B cell (primary cell): ENCODE measurements at regions not wholly inside any gene's neighbourhood (a gene's known extent, or its start where the extent isn't known, plus 50 kb on each side); places are given as distances from the start of the nearest gene placed in this dataset.

Source experiments
- ATAC-seq: fragments of 200-7000 bp; cut with Tn5 transposase; one replicate; pipeline ENCODE4 v1.10.0; 2021; ENCODE audit warnings: low read depth, mild to moderate bottlenecking, moderate number of reproducible peaks, moderate library complexity
- CTCF ChIA-PET: fragments of 350-600 bp; sonication (Branson Sonifier 250); formaldehyde crosslinking; loops from one replicate; lab custom pipeline; 2021; ENCODE audit warnings: antibody characterized with exemption, inconsistent platforms; lab: Charles Lee
- POLR2A ChIA-PET: fragments of 350-600 bp; sonication (Branson Sonifier 250); formaldehyde crosslinking; loops from one replicate; lab custom pipeline; 2021; ENCODE audit warnings: antibody characterized with exemption; lab: Charles Lee
- DNase-seq: peaks from one replicate; pipeline ENCODE4 v3.0.0; 2013
- H2AFZ ChIP-seq: 2 replicates; pipeline ENCODE4 v1.6.1; 2012; ENCODE audit warnings: mild to moderate bottlenecking, low read depth, low read length; ENCODE audit not compliant: insufficient read depth, poor library complexity, severe bottlenecking
- H3K27ac ChIP-seq, 2 donors: 1 replicate in 1 of 2; 2 replicates in 1 of 2; pipeline ENCODE4 v1.5.1; 2012 to 2013; ENCODE audit warnings: low read length in 2 of 2, mild to moderate bottlenecking in 2 of 2, moderate library complexity in 1 of 2
- H3K27me3 ChIP-seq, 4 experiments: fragments of 200-600 bp in 1 of 4; sonication (generic) in 1 of 4; replicated peaks in 1 of 4; 1 replicate in 2 of 4; 2 replicates in 2 of 4; pipeline versions ENCODE4 v1.6.1 to v1.7.0; 2013 to 2016; ENCODE audit warnings: low read length in 3 of 4, mild to moderate bottlenecking in 2 of 4, mixed read lengths in 1 of 4, moderate library complexity in 1 of 4; ENCODE audit not compliant: insufficient read depth in 4 of 4, control insufficient read depth in 3 of 4; ENCODE audit errors: control extremely low read depth in 1 of 4
- H3K36me3 ChIP-seq, 2 experiments: replicated peaks in 1 of 2; 1 replicate in 1 of 2; 2 replicates in 1 of 2; pipeline versions ENCODE4 v1.6.1 to v1.7.1; 2013; ENCODE audit warnings: low read length in 1 of 2; ENCODE audit not compliant: insufficient read depth in 2 of 2, control insufficient read depth in 1 of 2; ENCODE audit errors: control extremely low read depth in 1 of 2, extremely low read depth in 1 of 2
- H3K4me1 ChIP-seq, 2 donors: fragments of 200-600 bp in 1 of 2; sonication (generic) in 1 of 2; 1 replicate in 1 of 2; 2 replicates in 1 of 2; pipeline versions ENCODE4 v1.5.1 to v1.6.1; 2013 to 2017; ENCODE audit warnings: low read length in 2 of 2; ENCODE audit not compliant: control insufficient read depth in 2 of 2, insufficient read depth in 2 of 2
- H3K4me2 ChIP-seq: replicated peaks from 2 replicates; pipeline ENCODE3; 2012; ENCODE audit warnings: mild to moderate bottlenecking, low read depth, low read length; ENCODE audit not compliant: poor library complexity, severe bottlenecking
- H3K4me3 ChIP-seq, 5 experiments: fragments of 200-600 bp in 1 of 5; sonication (generic) in 1 of 5; 1 replicate in 3 of 5; 2 replicates in 2 of 5; pipeline versions ENCODE4 v1.5.1 to v1.7.0; 2011 to 2016; ENCODE audit warnings: low read length in 4 of 5, mild to moderate bottlenecking in 4 of 5, low read depth in 2 of 5, control low read depth in 1 of 5, moderate library complexity in 1 of 5; ENCODE audit not compliant: insufficient read depth in 1 of 5; ENCODE audit errors: control extremely low read depth in 1 of 5, extremely low read depth in 1 of 5
- H3K79me2 ChIP-seq: fragments of 200-600 bp; sonication (generic); one replicate; pipeline ENCODE4 v1.6.0; 2016; ENCODE audit warnings: low read length; ENCODE audit not compliant: control insufficient read depth, insufficient read depth
- H3K9ac ChIP-seq: fragments of 200-600 bp; sonication (generic); 2 replicates; pipeline ENCODE4 v1.6.1; 2017; ENCODE audit warnings: mild to moderate bottlenecking, low read length, moderate library complexity
- H3K9me3 ChIP-seq, 3 donors: one replicate each; pipeline versions ENCODE4 v1.6.1 to v1.7.1; 2013; ENCODE audit warnings: low read length in 2 of 3; ENCODE audit not compliant: control insufficient read depth in 2 of 3, insufficient read depth in 1 of 3; ENCODE audit errors: control extremely low read depth in 1 of 3
- H4K20me1 ChIP-seq: 2 replicates; pipeline ENCODE4 v1.6.0; 2012; ENCODE audit warnings: mild to moderate bottlenecking, low read length; ENCODE audit not compliant: insufficient read depth, control insufficient read depth, poor library complexity, severe bottlenecking
- H3K27ac Mint-ChIP-seq: one replicate; pipeline ENCODE4 v1.8.0; 2021; ENCODE audit warnings: mixed read lengths
- H3K27me3 Mint-ChIP-seq: one replicate; pipeline ENCODE4 v1.8.0; 2021; ENCODE audit warnings: mixed read lengths
- H3K4me1 Mint-ChIP-seq: one replicate; pipeline ENCODE4 v1.8.0; 2021; ENCODE audit warnings: mixed read lengths
- H3K4me3 Mint-ChIP-seq: one replicate; pipeline ENCODE4 v1.8.0; 2021; ENCODE audit warnings: mixed read lengths
- H3K9me3 Mint-ChIP-seq: one replicate; pipeline ENCODE4 v1.8.0; 2022; ENCODE audit warnings: mixed read lengths; ENCODE audit not compliant: insufficient read depth
- CTCF ChIP-seq: fragments of 200-600 bp; IDR thresholded peaks from one replicate; pipeline ENCODE4 v1.8.0; 2022; ENCODE audit warnings: antibody characterized with exemption, mild to moderate bottlenecking
- EZH2 ChIP-seq: IDR thresholded peaks from 2 replicates; pipeline ENCODE4 v1.6.1; 2012; ENCODE audit warnings: borderline replicate concordance, low read depth, mild to moderate bottlenecking, moderate library complexity, low read length; ENCODE audit not compliant: insufficient read depth, poor library complexity, severe bottlenecking
- WGBS: methylation state at CpG from one replicate; pipeline ENCODE4 v1.1.5; 2013; ENCODE audit warnings: missing lambda C conversion rate; ENCODE audit not compliant: insufficient coverage; 5-methylcytosine and 5-hydroxymethylcytosine counted together
- intact Hi-C: fragments of 100-400 bp; cut with micrococcal nuclease; formaldehyde crosslinking; loops from one replicate; pipeline ENCODE4 v1.10.0; 2022

- no peaks in the 10 kb centered on the region for H3K4me1 ChIP-seq
- 82% methylated on average over 6 of the region's 6 CpGs for WGBS
- TF ChIP-seq EZH2: no peak
- no peak for TF ChIP-seq CTCF
- no peak overlapping the region for H3K4me3 Mint-ChIP-seq
- H3K9ac ChIP-seq: no peak overlapping the region
- H3K9me3 Mint-ChIP-seq: no peaks in the 10 kb centered on the region
- no peaks in the 10 kb centered on the region for H3K9me3 ChIP-seq
- POLR2A ChIA-PET: no interaction called here
- peaks cover 3% of the 10 kb centered on the region for H3K27me3 Mint-ChIP-seq
- CTCF ChIA-PET: no interaction called here
- H3K36me3 ChIP-seq: no peaks in the 10 kb centered on the region
- DNase-seq (no peak), ATAC-seq (no peak)
- no peaks in the 10 kb centered on the region for H3K79me2 ChIP-seq
- no peak overlapping the region for H3K4me3 ChIP-seq
- H3K4me1 Mint-ChIP-seq: no peaks in the 10 kb centered on the region
- H2AFZ ChIP-seq: no peak overlapping the region
- no peaks in the 10 kb centered on the region for H4K20me1 ChIP-seq
- no peak overlapping the region for H3K27ac ChIP-seq
- no peaks in the 10 kb centered on the region for H3K27me3 ChIP-seq
- intact Hi-C loops: no loop called here
- H3K4me2 ChIP-seq: no peak overlapping the region
- no peak overlapping the region for H3K27ac Mint-ChIP-seq
These were observed 355.0 kb downstream of the DRD1 start for GRCh38 chr5:175088963-175089362.

DNA sequence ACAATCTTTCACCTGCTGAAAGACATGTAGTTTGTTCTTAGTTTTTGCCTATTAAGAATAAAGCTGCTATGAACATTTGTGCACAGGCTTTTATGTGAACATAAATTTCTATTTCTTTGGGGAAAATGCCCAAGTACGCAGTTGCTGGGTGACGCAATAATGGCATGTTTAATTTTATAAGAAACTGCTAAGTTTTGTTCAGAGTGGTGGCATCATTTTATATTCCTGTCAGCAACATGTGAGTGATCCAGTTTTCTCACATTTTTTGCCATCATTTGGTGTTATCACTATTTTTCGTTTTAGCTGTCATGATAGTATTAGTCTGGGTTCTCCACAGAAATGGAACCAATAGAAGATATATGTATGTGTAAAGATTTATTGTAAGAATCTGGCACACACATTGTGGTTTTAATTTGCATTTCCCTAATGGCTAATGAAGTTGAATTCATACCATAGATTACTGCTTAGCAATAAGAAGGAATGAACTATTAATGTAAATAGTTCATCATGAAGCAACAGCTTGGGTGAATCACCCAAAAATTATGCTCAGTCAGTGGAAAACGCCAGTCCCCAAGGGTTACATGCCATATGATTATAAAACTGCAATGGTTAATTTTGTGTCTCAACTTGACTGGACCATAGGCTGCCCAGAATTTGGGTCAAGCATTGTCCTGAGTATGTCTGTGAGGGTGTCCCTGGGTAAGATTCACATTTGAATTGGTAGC lies 358.6 kb downstream of the MSX2 start:
- no peaks in the 10 kb centered on the region for H3K36me3 ChIP-seq
- no peaks in the 10 kb centered on the region for H3K4me1 Mint-ChIP-seq
- WGBS: 96% methylated on average over 3 of the region's 4 CpGs
- no peaks in the 10 kb centered on the region for H3K9me3 Mint-ChIP-seq
- no peak overlapping the region for H3K4me3 Mint-ChIP-seq
- TF ChIP-seq EZH2 (no peak), CTCF (no peak)
- no peak overlapping the region for H3K27ac Mint-ChIP-seq
- H4K20me1 ChIP-seq: no peaks in the 10 kb centered on the region
- no peak overlapping the region for H3K4me3 ChIP-seq
- DNase-seq (no peak), ATAC-seq (no peak)
- H3K4me2 ChIP-seq: no peak overlapping the region
- H3K27me3 Mint-ChIP-seq: no peaks in the 10 kb centered on the region
- intact Hi-C loops: no loop called here
- POLR2A ChIA-PET: no interaction called here
- no peaks in the 10 kb centered on the region for H3K79me2 ChIP-seq
- no peaks in the 10 kb centered on the region for H3K27me3 ChIP-seq
- H3K27ac ChIP-seq: no peak overlapping the region
- H2AFZ ChIP-seq: no peak overlapping the region
- H3K4me1 ChIP-seq: no peaks in the 10 kb centered on the region
- H3K9me3 ChIP-seq: no peaks in the 10 kb centered on the region
- CTCF ChIA-PET: no interaction called here
- H3K9ac ChIP-seq: no peak overlapping the region
